Fibroblast of skin of back (primary cell): ENCODE measurements at regions not wholly inside any gene's neighbourhood (a gene's known extent, or its start where the extent isn't known, plus 50 kb on each side); places are given as distances from the start of the nearest gene placed in this dataset.

Source experiments
- DNase-seq: peaks from one replicate; pipeline ENCODE4 v3.0.0-alpha.2; 2013

DNA sequence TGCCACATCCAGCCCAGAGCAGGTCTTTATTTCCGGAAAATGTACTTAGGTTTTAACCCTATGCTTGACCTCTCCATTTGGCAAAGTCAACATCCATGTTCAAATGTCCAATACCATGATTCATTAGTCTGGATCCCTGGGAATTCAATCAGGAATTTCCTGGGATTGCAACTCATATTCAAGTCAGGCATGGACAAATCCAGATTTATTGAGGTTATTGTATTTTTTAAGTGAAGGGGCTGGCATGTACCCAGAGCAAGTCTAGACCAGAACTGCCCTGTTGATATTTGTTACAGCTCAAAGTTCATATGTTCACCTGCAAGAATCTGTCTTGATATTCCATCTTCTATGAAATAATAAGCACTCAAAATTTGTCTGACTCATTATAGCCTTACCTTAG lies 521.1 kb downstream of the ADGRL2 start:
- peak; percentile 69 for DNase-seq

DNA sequence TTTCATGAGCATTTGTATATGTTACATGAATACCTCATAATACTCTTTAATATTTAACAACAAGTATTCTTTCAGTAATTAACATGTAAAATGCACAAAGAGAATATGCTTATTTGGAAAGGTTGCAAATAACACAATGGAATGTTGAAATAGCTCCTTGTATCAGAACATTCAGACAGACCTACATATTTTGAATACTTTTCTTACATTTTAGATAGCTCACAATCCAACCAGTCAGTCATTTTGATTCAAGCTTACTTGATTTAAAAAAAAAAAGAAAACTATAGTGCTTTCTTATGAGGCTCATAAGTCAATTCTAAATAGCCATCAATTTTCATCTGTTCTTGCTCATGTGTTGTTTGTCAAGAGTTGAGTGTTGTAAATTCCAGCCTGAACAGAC lies 518.8 kb downstream of the ADGRL2 start:
- DNase-seq = peak; percentile 25

DNA sequence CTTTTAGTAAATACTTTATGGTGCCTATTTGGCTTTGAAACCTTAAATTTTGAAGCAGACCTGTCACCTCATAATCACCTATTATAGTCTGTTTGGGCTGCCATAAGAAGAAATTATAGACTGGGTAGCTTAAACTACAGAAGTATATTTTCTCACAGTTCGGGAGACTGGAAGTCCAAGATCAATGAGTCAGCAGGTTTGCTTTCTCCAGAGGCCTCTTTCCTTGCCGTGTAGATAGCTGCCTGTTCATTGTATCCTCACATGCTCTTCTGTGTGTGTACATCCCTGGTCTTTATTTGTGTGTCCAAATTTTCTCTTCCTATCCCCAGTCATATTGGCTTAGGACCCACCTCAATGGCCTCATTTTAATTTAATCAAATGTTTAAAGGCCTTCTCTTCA lies 518.2 kb downstream of the ADGRL2 start:
- DNase-seq = peak; percentile 14

DNA sequence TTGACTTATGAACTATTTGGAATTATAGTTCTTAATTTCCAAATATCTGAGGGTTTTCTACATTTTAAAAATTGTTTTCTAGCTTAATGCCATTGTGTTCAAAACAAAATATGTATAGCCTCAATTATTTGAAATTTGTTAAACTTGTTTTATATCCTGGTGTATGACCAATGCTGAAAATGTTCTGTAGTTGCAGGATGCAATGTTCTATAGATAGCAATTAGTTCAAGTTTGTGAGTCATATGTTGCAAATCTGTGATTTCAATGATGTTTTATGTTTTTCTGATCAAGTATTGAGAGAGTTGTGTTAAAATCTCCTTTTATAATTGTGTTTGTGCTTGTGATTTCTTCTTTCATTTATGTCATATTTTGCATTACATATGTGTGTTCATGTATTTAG lies 517.5 kb downstream of the ADGRL2 start:
- peak; percentile 50 for DNase-seq

DNA sequence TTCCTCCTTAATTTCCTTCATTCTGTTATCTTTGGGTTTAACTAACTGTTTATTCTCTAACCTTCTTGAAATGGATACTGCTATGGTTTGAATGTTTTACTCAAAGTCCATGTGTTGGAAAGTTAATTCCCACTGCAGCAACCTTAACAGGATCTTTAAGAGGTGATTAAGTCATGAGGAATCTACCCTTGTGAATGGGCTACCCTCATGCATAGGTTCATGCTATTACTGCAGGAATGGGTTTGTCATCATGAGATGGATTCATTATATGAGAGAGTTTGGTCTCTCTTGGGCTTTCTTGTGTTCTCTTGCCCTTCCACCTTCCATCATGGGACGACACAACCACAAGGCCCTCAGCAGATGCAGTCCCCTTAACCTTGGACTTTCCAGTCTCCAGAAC lies 516.9 kb downstream of the ADGRL2 start:
- DNase-seq = peak; percentile 63

DNA sequence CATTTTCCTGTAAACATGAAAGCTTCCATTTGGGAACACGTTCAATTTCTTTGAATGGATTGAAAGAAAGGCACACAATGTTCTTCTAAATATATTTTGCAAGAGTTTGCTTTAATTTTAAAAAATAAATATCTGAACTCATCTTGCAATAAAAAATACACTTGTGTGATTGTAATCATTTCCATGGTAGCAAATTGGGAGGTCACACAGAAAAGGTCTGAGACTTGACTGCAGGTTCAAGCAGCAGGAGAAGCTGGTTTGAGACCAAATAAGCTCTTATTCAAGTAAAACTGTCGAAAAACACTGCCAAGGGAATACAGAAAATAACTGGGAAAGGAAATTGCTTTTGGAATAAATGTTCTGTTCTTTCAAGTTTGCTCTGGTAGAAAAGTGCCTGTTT lies 498.9 kb downstream of the ADGRL2 start:
- DNase-seq = no peak

DNA sequence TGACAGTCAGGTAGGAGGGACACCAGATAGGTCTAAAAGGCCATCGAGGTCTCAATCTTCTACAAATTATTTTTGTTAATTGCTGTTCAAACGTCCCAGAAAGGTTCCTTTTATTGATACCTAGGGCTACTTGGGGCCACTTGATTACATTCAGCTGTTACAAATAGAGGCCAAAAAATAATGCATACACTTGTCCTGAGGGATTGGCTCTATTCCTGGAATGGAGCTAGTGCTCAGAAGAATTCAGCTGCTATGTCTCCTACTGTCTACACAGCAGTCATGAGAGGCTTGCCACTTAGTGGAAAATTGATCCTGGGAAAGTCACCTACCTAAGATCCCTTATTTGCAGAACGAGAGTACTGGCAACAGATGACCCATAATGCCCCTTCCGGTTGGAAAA lies 498.3 kb downstream of the ADGRL2 start:
- no peak for DNase-seq

DNA sequence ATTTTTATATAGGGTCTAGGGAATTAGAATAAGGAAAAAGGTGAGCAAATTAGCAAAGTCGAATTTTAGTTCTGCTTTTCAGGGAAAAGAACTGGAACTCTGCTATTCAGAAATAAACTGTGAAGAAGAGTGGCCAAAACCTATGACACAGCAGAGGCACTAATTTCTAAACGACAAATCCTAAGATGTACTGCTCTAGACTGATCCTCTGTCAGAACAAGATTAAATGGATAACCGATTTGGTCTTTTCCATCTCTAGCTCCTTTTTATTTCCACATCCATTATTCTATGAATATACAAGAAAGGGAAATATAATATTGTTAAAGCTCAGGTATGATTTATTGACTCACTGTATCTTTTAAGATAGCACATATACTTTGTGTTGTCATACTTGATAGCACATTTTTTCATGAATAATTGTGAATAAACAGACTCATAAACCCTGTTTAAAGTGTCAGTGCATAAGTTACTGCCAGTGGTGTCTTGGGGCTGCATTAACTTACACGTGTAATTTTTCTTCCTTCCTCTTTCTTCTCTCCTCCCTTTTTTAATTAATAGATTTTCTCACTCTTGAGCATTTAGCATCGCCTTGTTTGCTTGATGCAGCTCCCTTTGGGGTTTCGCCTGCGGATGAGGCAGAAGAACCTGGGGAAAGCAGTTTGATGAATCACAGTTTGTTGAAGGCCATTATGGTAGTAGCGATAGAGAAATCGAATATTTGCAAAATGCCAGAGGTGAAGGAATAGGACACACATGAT lies 496.6 kb downstream of the ADGRL2 start:
- no peak for DNase-seq

DNA sequence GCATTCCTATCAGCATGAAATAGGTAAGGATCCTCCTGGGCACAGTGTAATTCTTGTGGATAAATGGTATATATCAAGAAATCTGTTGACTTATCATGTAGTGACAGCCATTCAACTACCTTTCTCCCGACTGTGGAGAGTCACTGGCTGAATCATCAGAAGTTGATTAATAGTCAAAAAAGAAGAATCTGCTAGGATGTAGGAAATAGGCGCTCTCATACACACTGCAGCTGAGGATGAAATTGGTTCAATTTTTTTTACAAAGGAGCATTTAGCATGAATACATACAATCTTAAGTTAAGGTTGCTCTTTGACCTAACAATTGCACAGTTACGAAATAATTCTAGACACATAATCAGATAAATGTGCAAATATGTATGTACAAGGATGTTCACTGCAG lies 486.8 kb downstream of the ADGRL2 start:
- DNase-seq = no peak

DNA sequence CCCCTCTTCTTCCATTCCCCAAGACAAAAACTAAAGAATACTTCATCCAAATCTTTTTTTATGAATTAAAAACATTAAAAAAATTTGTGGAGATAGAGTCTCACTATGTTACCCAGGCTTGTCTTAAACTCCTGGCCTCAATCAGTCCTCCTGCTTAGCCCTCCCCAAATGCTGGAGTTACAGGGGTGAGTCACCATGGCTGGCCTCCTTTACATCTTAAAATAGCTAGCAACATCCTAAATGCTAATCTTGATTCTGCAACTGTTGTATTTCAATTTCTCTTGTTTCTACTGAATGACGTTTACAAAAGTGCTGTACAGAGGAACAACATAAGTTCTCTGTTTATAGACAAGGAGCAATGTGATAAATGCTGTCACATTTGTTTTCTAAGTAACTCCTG lies 483.5 kb downstream of the ADGRL2 start:
- peak; percentile 38 for DNase-seq

DNA sequence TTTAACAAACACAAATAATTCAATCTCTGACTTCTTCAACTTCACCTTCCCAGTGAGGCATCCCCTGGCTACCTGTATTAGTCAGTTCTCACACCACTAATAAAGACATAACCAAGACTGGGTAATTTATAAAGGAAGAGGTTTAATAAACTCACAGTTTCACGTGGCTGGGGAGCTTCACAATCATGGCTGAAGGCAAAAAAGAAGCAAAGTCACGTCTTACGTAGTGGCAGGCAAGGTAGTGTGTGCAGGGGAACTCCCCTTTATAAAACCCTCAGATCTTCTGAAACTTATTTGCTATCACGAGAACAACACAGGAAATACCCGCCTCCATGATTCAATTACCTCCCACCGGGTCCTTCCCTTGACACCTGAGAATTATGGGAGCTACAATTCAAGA lies 478.5 kb downstream of the ADGRL2 start:
- no peak for DNase-seq

DNA sequence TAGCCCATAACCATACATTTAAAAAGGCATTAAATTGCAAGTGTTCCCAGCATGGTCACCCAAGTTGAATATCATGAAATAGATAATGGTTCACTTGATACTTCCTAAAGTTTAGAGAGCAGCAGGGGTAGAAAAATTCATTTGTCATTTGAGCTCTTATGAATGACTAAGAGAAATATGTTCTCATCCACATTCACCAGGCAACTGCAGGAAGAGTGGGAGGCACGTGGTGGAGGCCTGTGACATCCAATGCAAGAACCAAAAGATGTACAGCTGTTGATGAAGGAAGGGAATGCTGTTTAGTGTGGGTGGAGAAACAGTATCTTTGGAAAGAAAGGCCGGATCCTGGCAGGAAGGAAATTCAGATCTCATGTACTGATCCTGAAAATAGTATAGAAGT lies 473.1 kb downstream of the ADGRL2 start:
- DNase-seq = peak; percentile 7

DNA sequence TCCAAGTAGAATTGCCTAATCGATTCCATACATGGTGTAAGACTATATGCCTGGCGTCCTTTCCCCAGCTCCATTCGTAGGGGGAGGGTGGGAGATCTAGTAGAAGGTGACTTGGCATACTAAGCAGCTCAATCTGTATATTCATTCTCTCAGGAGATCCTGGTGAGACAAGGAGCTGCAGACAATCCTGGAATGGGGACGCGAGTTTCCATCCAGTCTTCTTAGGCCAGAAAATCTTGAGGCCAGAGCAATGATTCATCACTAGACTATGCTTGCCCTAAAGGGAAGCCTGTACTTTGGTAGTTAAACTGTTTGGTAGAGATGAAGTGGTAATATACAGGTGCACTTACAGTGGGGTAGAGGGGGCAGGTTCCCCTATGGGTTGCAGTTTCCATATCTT lies 468.7 kb downstream of the ADGRL2 start:
- DNase-seq = peak; percentile 59

DNA sequence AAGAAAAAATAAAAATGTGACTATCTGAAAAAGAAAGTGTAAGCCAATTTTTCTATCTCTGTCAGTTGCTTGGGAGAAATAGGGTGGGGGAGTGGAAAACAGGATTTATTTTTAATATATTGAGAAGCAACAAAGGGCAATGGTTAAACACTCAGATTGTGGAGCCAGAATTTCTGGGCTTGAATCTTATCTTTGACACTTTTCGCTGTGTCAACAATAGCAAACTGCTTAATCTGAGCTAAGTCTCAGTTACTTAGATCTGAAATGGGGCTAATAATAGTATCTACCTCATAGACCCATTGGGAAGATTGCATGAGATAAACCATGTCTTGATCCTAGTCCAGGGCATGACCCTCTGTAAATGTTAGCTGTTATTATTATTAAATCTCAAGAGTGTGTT lies 468.1 kb downstream of the ADGRL2 start:
- DNase-seq = no peak

DNA sequence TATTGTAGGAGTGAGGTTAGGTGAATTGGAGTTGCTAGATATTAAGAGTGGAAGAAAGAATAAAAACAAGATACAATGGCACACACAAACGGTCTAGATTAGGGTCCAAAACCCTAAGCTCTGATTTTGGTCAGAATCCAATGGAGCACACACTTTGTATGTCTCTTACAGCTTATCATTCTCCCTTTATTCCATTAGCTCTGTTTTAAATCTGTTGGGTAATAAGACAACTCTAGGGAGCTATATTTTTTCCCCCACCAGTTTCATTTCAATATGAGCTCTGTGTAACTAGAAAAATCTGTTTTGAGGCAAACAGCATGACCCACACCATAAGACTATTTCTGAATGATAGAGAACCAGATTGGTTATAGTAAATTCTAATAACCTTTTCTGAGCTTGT lies 465.6 kb downstream of the ADGRL2 start:
- no peak for DNase-seq

DNA sequence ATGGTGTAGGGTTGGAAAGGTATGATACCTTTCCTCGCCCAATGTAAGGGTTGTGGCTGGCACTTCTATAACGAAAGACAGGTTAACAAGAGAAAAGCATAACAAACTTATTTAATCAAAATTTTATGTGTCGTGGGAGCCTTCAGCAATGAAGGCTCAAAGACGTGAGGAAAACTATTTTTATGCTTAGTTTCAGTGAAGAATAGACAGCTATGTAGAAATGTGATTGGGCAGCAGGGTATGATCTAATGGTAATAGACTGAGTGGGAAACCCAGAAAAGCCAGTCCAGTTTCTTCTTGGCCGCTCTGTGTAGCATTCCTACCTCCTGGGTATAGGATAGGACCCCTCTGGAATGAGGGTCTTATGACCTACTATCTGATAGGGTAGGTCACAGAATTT lies 464.7 kb downstream of the ADGRL2 start:
- DNase-seq = no peak

DNA sequence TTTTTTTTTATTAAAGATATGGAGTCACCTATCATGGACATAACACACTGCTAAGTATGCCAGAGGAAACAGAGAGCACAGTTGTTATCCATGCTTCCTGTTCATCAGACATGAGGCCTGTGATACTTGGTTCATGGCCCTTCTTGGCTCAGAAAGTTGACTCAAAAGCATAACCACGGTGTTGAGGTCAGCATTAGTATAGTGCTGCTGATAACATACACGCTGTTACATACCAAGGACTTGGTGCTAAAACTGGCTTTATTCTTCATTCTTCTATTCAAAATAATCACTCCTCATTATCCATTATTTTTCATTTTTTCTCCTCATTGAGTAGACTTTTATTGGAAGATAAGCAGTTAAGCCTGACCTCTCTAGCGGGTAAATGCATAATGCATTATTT lies 464.1 kb downstream of the ADGRL2 start:
- no peak for DNase-seq

DNA sequence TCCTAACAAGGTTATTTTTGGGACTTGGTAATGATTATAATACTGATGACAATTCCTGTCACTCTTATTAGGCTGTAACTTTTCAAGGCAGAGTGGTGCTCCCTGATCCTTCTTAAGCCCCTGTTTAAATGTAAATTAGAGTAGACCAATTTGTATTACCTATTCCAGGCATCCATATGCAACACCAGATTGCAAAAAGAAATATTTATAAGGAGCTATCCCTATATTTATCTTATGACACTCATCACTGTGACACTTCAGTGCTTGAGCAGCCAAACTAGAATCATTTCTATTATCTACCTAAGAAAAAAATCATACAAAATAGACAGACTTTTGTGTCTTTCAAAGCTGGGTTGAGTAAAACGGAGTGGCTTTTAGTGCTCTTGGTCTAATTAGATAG lies 462.7 kb downstream of the ADGRL2 start:
- DNase-seq = no peak

DNA sequence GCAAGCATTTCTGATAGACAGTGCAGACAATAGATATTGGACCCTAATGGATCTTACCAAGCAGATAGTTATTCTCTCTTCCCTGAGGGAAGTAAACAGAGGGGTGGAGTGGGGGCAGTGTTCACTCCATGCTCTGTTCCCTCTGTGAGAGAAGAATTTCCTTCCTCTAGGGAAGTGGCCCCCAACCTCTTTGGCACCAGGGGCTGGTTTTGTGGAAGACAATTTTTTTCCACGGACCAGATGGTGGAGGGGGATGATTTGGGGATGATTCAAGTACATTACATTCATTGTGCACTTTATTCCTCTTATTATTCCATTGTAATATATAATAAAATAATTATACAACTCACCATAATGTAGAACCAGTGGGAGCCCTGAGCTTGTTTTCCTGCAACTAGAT lies 459.9 kb downstream of the ADGRL2 start:
- no peak for DNase-seq

DNA sequence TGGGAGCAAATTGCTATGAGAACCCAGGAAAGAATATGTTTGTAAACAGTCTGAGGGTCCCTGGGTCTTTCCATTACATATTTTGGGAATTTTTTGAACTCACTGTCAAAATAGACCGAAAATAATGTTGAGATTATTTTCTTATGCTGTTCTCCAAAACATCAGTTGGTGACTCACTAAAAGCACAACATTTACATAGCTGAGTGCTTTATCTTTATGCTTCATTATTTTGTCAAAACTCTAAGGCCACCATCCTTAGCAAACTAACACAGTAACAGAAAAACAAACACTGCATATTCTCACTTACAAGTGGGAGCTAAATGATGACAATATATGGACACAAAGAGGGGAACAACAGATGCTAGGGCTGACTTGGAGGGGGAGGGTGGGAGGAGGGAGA lies 459.3 kb downstream of the ADGRL2 start:
- peak; percentile 48 for DNase-seq

DNA sequence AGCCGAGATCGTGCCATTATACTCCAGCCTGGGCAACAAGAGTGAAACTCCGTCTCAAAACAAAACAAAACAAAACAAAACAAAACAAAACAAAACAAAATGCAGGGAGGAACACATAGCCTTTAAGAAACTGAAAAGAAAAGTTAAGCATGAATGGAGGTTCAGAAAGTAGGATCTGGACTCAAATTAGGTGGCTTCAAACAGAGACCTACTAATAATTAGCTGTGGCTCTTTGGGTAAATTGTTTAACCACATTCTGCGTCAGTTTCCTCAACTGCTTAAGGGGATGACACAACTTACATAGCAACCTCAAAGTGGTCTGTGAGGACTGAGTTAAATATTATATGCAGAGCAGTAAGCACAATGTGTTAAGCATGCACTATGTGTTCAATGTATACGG lies 458.2 kb downstream of the ADGRL2 start:
- no peak for DNase-seq

DNA sequence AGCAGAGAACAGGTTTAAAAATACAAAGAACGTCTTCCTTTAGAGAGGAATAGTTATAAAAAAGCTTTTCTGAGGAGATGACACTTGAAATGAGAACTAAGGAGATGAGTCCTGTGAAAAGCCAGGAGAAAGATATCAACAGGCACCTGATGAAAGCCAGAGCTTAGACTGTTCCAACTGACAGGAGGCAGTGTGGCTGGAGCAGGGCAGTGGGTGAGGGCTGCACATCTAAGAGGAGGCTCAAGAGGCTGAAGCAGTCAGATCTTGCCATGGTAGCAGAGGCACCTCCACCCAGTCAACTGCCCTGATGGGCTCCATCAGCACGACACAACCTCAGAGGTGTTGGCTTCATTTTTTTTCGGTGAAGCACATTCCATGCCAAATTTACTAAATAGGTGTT lies 445.3 kb downstream of the ADGRL2 start:
- DNase-seq = no peak

DNA sequence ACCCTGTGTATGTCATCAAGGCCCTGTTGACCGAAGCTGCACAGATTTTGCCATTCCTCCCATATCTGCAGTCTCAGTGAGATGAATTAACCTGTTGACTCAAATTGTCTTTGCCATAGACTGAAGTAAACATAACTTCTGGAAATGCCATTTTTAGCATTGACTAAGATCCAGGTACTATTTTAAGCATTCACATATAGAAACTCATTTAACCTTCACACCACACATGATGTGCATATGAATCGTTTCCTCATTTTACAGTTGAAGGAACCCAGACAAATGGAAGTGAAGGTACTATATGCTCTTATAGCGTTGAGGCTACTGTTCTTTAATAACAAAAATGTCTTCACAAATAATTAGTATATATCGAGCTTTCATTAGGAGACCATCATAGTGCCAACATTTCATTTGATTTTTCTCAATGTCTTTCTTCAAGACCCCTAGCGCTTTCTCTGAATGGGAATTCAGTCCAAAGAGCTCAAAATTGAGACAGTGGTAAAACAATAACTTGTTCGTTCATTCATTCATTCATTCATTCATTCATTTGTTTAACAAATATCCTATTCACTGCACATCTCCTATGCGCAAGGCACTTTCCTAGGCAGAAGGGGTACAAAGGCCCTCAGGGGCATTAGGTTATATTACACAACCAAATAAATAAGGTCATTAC lies 444.7 kb downstream of the ADGRL2 start:
- DNase-seq = no peak

DNA sequence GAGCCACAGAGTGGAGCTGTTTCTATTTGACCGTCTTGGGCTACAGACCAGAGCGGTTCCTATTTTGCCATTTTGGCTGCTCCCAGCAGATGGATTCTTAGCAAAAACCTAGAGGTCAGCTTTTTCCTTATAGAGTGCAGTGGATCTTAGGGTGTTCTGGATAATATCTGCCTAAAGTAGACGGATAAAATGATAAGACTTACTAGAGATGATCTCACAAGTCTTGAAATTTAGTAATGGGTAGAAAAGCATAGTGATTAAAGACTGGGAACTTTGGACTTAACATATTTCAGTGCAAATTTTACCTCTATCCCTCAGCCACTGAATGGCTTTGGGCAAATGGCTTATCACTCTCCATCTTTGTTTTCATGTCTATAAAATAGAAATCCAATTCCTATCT lies 439.8 kb downstream of the ADGRL2 start:
- no peak for DNase-seq

DNA sequence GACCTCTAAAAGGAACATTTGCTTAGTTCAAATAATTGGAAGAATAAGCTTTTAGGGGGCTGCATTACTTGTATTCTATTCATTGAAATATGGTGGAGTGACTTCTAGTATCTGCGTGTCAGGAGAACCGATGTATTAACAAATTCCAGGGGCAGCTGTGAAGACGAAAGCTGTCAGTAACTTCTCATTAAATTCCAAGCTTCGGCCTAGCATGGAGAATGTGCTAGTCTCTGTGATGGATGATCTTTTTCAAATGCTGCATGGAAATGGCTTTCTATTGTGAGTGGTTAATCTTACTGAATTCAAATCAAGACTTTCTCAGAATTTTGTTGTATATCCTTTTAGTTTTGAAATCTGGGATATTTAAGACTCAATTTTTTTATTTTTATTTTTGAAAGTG lies 429.9 kb downstream of the ADGRL2 start:
- DNase-seq = no peak
